Mesothelial cell of epicardium (in vitro differentiated cells): ENCODE measurements at regions not wholly inside any gene's neighbourhood (a gene's known extent, or its start where the extent isn't known, plus 50 kb on each side); places are given as distances from the start of the nearest gene placed in this dataset.

Experiments
- DNase-seq, 2 experiments: peaks; one replicate each; pipeline ENCODE4 v3.0.0; 2021; ENCODE audit warnings: low spot score in 2 of 2; ENCODE audit not compliant: unreplicated experiment in 2 of 2
- H3K27ac Mint-ChIP-seq: 2 replicates; pipeline ENCODE4 v1.8.0; 2021; ENCODE audit warnings: mixed read lengths
- H3K27me3 Mint-ChIP-seq: 2 replicates; pipeline ENCODE4 v1.8.0; 2021; ENCODE audit warnings: low read depth, mixed read lengths
- H3K36me3 Mint-ChIP-seq: 2 replicates; pipeline ENCODE4 v1.8.0; 2021; ENCODE audit warnings: mixed read lengths
- H3K4me1 Mint-ChIP-seq: 2 replicates; pipeline ENCODE4 v1.8.0; 2021; ENCODE audit warnings: mixed read lengths
- H3K4me3 Mint-ChIP-seq: 2 replicates; pipeline ENCODE4 v1.8.0; 2021; ENCODE audit warnings: mild to moderate bottlenecking, moderate library complexity, mixed read lengths
- H3K9me3 Mint-ChIP-seq: 2 replicates; pipeline ENCODE4 v1.8.0; 2021; ENCODE audit warnings: mixed read lengths
- CTCF ChIP-seq: fragments of 200-600 bp; sonication (generic); IDR thresholded peaks from one replicate; pipeline ENCODE4 v1.5.0; 2021; ENCODE audit warnings: antibody characterized with exemption; ENCODE audit not compliant: unreplicated experiment

GRCh38 chr16:50901062-50901461 lies 159.2 kb downstream of the CYLD start:
- Mint-ChIP-seq H3K27ac (no peak overlapping the region), H3K36me3 (no peaks in the 10 kb centered on the region), H3K27me3 (peaks cover 29% of the 10 kb centered on the region), H3K4me1 (no peaks in the 10 kb centered on the region), H3K4me3 (no peak overlapping the region), H3K9me3 (peaks cover 14% of the 10 kb centered on the region)
- no peak for TF ChIP-seq CTCF
- DNase-seq, result no peak

GRCh38 chr16:50900391-50900942 lies 158.6 kb downstream of the CYLD start:
- Mint-ChIP-seq H3K4me3 (no peak overlapping the region), H3K9me3 (peaks cover 19% of the 10 kb centered on the region)

GRCh38 chr16:50899951-50900350 lies 158.1 kb downstream of the CYLD start:
- TF ChIP-seq CTCF, result no peak
- Mint-ChIP-seq H3K27ac (no peak overlapping the region), H3K4me3 (no peak overlapping the region), H3K36me3 (no peaks in the 10 kb centered on the region), H3K27me3 (peaks cover 36% of the 10 kb centered on the region), H3K9me3 (peaks cover 19% of the 10 kb centered on the region), H3K4me1 (no peaks in the 10 kb centered on the region)
- no peak for DNase-seq

More at GRCh38 chr16:50900391-50900942, 158.6 kb downstream of the CYLD start:
- no peaks in the 10 kb centered on the region for H3K36me3 Mint-ChIP-seq
- H3K4me1 Mint-ChIP-seq, result no peaks in the 10 kb centered on the region
- H3K27ac Mint-ChIP-seq, result no peak overlapping the region
- DNase-seq, result no peak
- TF ChIP-seq CTCF, result no peak
- peaks cover 35% of the 10 kb centered on the region for H3K27me3 Mint-ChIP-seq

- Mint-ChIP-seq H3K9me3 (no peaks in the 10 kb centered on the region), H3K36me3 (no peaks in the 10 kb centered on the region), H3K27me3 (peaks cover 50% of the 10 kb centered on the region), H3K27ac (no peak overlapping the region), H3K4me3 (no peak overlapping the region), H3K4me1 (no peaks in the 10 kb centered on the region)
- TF ChIP-seq CTCF, result no peak
- no peak for DNase-seq
Observed at GRCh38 chr16:50889746-50890145, 147.9 kb downstream of the CYLD start.

GRCh38 chr16:50889276-50889675 lies 147.4 kb downstream of the CYLD start:
- Mint-ChIP-seq H3K27ac (no peak overlapping the region), H3K4me3 (no peak overlapping the region), H3K36me3 (no peaks in the 10 kb centered on the region), H3K4me1 (no peaks in the 10 kb centered on the region), H3K9me3 (no peaks in the 10 kb centered on the region), H3K27me3 (peaks cover 52% of the 10 kb centered on the region)
- TF ChIP-seq CTCF, result no peak
- DNase-seq, result no peak
